ENCODE measurements at regions not wholly inside any gene's neighbourhood (a gene's known extent, or its start where the extent isn't known, plus 50 kb on each side); places are given as distances from the start of the nearest gene placed in this dataset.

- no peaks in the 10 kb centered on the region for H3K27me3 ChIP-seq (ENCODE audit: insufficient read depth)
- no peaks in the 10 kb centered on the region for H3K4me1 ChIP-seq (ENCODE audit: control insufficient read depth in 1 of 2, insufficient read depth in 2 of 2, low read depth in 1 of 2, low read length in 1 of 2)
- H3K4me2 ChIP-seq, result no peak overlapping the region
- no peaks in the 10 kb centered on the region for H3K36me3 ChIP-seq (replicated peaks in 1 of 2; ENCODE audit: control insufficient read depth in 1 of 2, insufficient read depth in 2 of 2, low read length in 1 of 2)
- ChIA-PET POLR2A (no interaction called here), CTCF (no interaction called here)
- H4K20me1 ChIP-seq (ENCODE audit: insufficient read depth), result no peaks in the 10 kb centered on the region
- H2AFZ ChIP-seq (ENCODE audit: low read depth), result no peak overlapping the region
- H3K79me2 ChIP-seq (ENCODE audit: insufficient read depth), result no peaks in the 10 kb centered on the region
- H3K9me3 ChIP-seq, result no peaks in the 10 kb centered on the region
- no peak overlapping the region for H3K4me3 ChIP-seq (ENCODE audit: low read depth in 2 of 2, low read length in 1 of 2)
- no peak overlapping the region for H3K27ac ChIP-seq (ENCODE audit: low read depth in 2 of 2, low read length in 1 of 2)
- no peaks in the 10 kb centered on the region for H3F3A ChIP-seq (replicated peaks; ENCODE audit: insufficient read depth)
- DNase-seq, result no peak
- no peak overlapping the region for H3K9ac ChIP-seq
- no peaks in the 10 kb centered on the region for H3K9me2 ChIP-seq
- TF ChIP-seq GATA2 (CRISPR knock-in tag; IDR thresholded peaks at IDR 0.05) (no peak), USF2 (IDR thresholded peaks at IDR 0.05; ENCODE audit: borderline replicate concordance, low read depth, low read length) (no peak), GABPA (IDR thresholded peaks at IDR 0.05; ENCODE audit: low read depth) (no peak)
- WGBS (ENCODE audit: low lambda C conversion rate), result 44% methylated on average over 3 of the region's 5 CpGs
Observed at GRCh38 chr2:236964291-236964690, 121.4 kb upstream of the COPS8 start.

- H2AFZ ChIP-seq (ENCODE audit: low read depth), result no peak overlapping the region
- H3K27ac ChIP-seq (ENCODE audit: low read depth in 2 of 2, low read length in 1 of 2), result no peak overlapping the region
- H3K4me3 ChIP-seq (ENCODE audit: low read depth in 2 of 2, low read length in 1 of 2), result no peak overlapping the region
- POLR2A ChIA-PET, result no interaction called here
- H3K36me3 ChIP-seq (replicated peaks in 1 of 2; ENCODE audit: control insufficient read depth in 1 of 2, insufficient read depth in 2 of 2, low read length in 1 of 2), result no peaks in the 10 kb centered on the region
- no peaks in the 10 kb centered on the region for H3K79me2 ChIP-seq (ENCODE audit: insufficient read depth)
- no peak overlapping the region for H3K4me2 ChIP-seq
- H3F3A ChIP-seq (replicated peaks; ENCODE audit: insufficient read depth), result no peaks in the 10 kb centered on the region
- TF ChIP-seq PBX3 (IDR thresholded peaks at IDR 0.05) (no peak), REST (IDR thresholded peaks at IDR 0.05; ENCODE audit: low read depth, low read length) (no peak), MXI1 (IDR thresholded peaks at IDR 0.05; ENCODE audit: low read depth, low read length) (no peak), GABPA (IDR thresholded peaks at IDR 0.05; ENCODE audit: low read depth) (no peak), GATA2 (CRISPR knock-in tag; IDR thresholded peaks at IDR 0.05) (no peak), NRF1 (IDR thresholded peaks at IDR 0.05; ENCODE audit: low read depth, low read length) (no peak), JUND (IDR thresholded peaks at IDR 0.05) (no peak), SIN3A (IDR thresholded peaks at IDR 0.05; ENCODE audit: borderline replicate concordance, low read depth, low read length) (no peak), SMC3 (IDR thresholded peaks at IDR 0.05; ENCODE audit: low read depth, low read length) (no peak), EP300 (IDR thresholded peaks at IDR 0.05; ENCODE audit: borderline replicate concordance in 1 of 2, low read depth in 1 of 2, low read length in 1 of 2) (no peak), CHD2 (IDR thresholded peaks at IDR 0.05; ENCODE audit: low read length, partially characterized antibody) (no peak), RCOR1 (IDR thresholded peaks at IDR 0.05; ENCODE audit: low read length) (no peak), RAD21 (IDR thresholded peaks at IDR 0.05; ENCODE audit: low read length) (no peak), FOXM1 (IDR thresholded peaks at IDR 0.05; ENCODE audit: low read depth) (no peak), FOXJ3 (CRISPR knock-in tag; IDR thresholded peaks at IDR 0.05) (no peak), NFIC (IDR thresholded peaks at IDR 0.05; ENCODE audit: borderline replicate concordance) (no peak), USF1 (IDR thresholded peaks at IDR 0.05; ENCODE audit: borderline replicate concordance, low read depth) (no peak), USF2 (IDR thresholded peaks at IDR 0.05; ENCODE audit: borderline replicate concordance, low read depth, low read length) (no peak)
- no peaks in the 10 kb centered on the region for H4K20me1 ChIP-seq (ENCODE audit: insufficient read depth)
- H3K4me1 ChIP-seq (ENCODE audit: control insufficient read depth in 1 of 2, insufficient read depth in 2 of 2, low read depth in 1 of 2, low read length in 1 of 2), result no peaks in the 10 kb centered on the region
- no peaks in the 10 kb centered on the region for H3K9me3 ChIP-seq
- no peaks in the 10 kb centered on the region for H3K27me3 ChIP-seq (ENCODE audit: insufficient read depth)
- no peak for DNase-seq
- no peaks in the 10 kb centered on the region for H3K9me2 ChIP-seq
- WGBS (ENCODE audit: low lambda C conversion rate), result 35% methylated on average over 13 of the region's 13 CpGs
- CTCF ChIA-PET, result no interaction called here
- no peak overlapping the region for H3K9ac ChIP-seq
Observed at GRCh38 chr2:236965021-236965840, 120.5 kb upstream of the COPS8 start.
